ENCODE measurements at regions not wholly inside any gene's neighbourhood (a gene's known extent, or its start where the extent isn't known, plus 50 kb on each side); places are given as distances from the start of the nearest gene placed in this dataset.

DNA sequence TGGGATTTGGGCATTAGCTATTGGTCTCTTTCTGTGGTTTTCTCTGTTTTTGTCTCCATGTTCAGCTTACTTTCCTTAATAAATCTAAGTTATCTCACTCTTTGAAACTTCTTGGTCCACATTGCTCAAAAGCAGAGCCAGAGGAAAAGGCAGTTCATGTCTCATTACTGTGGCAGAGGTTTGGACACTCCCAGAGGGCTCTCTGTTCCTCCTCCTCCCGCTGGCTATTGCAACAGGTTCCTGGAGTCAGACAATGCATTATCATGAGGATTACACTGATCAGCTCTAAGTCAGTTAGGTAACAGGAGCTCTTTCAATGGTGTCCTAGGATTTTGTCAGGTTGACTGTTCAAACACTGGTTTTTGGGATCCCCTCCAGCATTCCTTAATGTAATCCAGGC lies 298.8 kb downstream of the NDFIP2 start:
- no peak overlapping the region for H3K4me2 ChIP-seq
- TF ChIP-seq, protein P1, sequence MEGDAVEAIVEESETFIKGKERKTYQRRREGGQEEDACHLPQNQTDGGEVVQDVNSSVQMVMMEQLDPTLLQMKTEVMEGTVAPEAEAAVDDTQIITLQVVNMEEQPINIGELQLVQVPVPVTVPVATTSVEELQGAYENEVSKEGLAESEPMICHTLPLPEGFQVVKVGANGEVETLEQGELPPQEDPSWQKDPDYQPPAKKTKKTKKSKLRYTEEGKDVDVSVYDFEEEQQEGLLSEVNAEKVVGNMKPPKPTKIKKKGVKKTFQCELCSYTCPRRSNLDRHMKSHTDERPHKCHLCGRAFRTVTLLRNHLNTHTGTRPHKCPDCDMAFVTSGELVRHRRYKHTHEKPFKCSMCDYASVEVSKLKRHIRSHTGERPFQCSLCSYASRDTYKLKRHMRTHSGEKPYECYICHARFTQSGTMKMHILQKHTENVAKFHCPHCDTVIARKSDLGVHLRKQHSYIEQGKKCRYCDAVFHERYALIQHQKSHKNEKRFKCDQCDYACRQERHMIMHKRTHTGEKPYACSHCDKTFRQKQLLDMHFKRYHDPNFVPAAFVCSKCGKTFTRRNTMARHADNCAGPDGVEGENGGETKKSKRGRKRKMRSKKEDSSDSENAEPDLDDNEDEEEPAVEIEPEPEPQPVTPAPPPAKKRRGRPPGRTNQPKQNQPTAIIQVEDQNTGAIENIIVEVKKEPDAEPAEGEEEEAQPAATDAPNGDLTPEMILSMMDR (conservative IDR thresholded peaks at IDR 0.05), result no peak
- TF ChIP-seq EZH2 (IDR thresholded peaks at IDR 0.05; ENCODE audit: low read depth), result no peak
- no TSS peak for BruUV-seq (replicated peaks)

DNA sequence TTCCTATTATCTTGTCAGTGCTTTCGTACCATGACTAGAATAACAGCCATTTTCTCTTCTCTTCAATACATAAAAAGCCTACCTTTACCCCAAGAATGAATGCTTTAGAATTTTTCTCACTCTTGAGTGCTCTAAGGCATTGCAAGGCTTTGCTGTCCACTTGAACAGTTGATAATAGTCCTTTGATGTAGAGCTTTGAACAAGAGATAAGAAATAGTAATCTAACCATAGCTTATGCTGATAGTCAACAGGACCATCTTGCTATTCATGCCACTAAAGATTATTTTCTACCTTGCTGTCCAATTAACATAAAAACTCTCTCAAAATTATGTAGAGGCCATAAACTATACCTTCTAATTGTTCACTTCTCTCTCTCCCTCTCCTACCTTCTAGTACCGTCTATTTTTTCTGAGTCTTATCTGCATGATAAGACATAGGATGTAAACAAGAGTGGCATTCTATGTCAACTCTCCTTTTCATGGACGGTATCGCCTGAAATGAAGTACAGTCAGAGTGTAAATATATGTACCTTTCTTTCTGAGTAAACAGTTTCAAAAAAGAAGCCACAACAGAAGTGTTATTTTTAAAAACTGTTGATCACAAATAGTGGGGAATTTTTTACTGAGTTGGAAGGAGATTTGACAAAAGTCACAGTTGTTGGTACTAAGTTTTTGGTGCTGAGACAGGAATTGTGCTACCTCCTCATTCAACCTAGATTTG lies 297.9 kb downstream of the NDFIP2 start:
- H3K9me2 ChIP-seq (ENCODE audit: insufficient read depth), result no peaks in the 10 kb centered on the region
- ChIA-PET CTCF (no interaction called here), POLR2A (ENCODE audit: unreplicated experiment) (interaction anchor here (0.6 to 0.7 kb wide), 2 partner anchors 99 to 562 kb away, joined by 3 to 5 read pairs; partner anchors contain the start of gene SPRY2)
- no peaks in the 10 kb centered on the region for H3F3A ChIP-seq (ENCODE audit: insufficient read depth, low read depth)
- no peaks in the 10 kb centered on the region for H3K27me3 ChIP-seq (ENCODE audit: insufficient read depth, low read depth)
- no peak overlapping the region for H3K27ac ChIP-seq
- H3K4me3 ChIP-seq, result no peak overlapping the region
- DNase-seq, result no peak
- no peak overlapping the region for H3K4me2 ChIP-seq
- H3K79me2 ChIP-seq (ENCODE audit: low read depth), result no peaks in the 10 kb centered on the region
- no peaks in the 10 kb centered on the region for H3K36me3 ChIP-seq (ENCODE audit: low read depth)
- no TSS peak for BruUV-seq (replicated peaks)
- no peak for TF ChIP-seq EZH2 (IDR thresholded peaks at IDR 0.05; ENCODE audit: low read depth)
- TF ChIP-seq, protein P1 (conservative IDR thresholded peaks at IDR 0.05), result no peak
- H3K9me3 ChIP-seq (ENCODE audit: insufficient read depth, low read depth), result no peaks in the 10 kb centered on the region; the same call in 1 of the 2 replicates
- peaks cover 18% of the 10 kb centered on the region for H3K4me1 ChIP-seq (replicated peaks; ENCODE audit: insufficient read depth)
- no peaks in the 10 kb centered on the region for H4K20me1 ChIP-seq (ENCODE audit: insufficient read depth)
- H2AFZ ChIP-seq, result no peak overlapping the region
- intact Hi-C loops (cut with micrococcal nuclease; ENCODE audit: unreplicated experiment), result loop anchor here (5.0 to 10.0 kb wide), 2 partner anchors 234 to 353 kb away; no protein-coding TSS in a partner anchor

More for the DNA sequence above, 298.8 kb downstream of the NDFIP2 start:
- POLR2A ChIA-PET (ENCODE audit: unreplicated experiment), result no interaction called here
- Histone ChIP-seq H3K4me3 (no peak overlapping the region), H4K20me1 (ENCODE audit: insufficient read depth) (no peaks in the 10 kb centered on the region), H3K27me3 (ENCODE audit: insufficient read depth, low read depth) (no peaks in the 10 kb centered on the region), H3K4me1 (replicated peaks; ENCODE audit: insufficient read depth) (peaks cover 18% of the 10 kb centered on the region), H3K9me3 (ENCODE audit: insufficient read depth, low read depth) (no peaks in the 10 kb centered on the region; the same call in 1 of the 2 replicates), H3K27ac (no peak overlapping the region), H3K79me2 (ENCODE audit: low read depth) (no peaks in the 10 kb centered on the region), H3K9me2 (ENCODE audit: insufficient read depth) (no peaks in the 10 kb centered on the region), H3F3A (ENCODE audit: insufficient read depth, low read depth) (no peaks in the 10 kb centered on the region), H2AFZ (peak overlapping the region; percentile 35; the same call in 1 of the 2 replicates), H3K36me3 (ENCODE audit: low read depth) (no peaks in the 10 kb centered on the region)
- CTCF ChIA-PET, result no interaction called here
- intact Hi-C loops (cut with micrococcal nuclease; ENCODE audit: unreplicated experiment), result loop anchor here (5.0 to 10.0 kb wide), 2 partner anchors 235 to 353 kb away; no protein-coding TSS in a partner anchor
- no peak for DNase-seq

DNA sequence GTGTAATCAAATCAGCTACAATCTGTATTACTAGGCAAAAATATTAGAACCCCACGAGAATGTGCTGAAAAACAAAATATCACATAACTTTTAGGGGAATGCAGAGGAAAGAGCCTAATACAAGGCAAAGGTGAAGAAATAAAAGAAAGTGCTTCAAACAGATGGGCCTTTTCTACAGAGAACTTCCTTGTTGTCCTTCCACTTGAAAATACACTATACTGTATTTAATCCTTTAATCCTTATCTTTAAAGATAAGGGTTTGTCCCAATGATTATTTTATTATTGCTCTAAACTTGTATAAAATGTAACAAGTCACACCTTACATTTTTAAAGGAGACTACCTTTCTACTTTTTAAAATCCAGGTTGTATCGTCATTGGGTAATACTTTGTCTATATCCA lies 296.5 kb downstream of the NDFIP2 start:
- Histone ChIP-seq H3K4me1 (replicated peaks; ENCODE audit: insufficient read depth) (peaks cover 18% of the 10 kb centered on the region), H2AFZ (no peak overlapping the region), H4K20me1 (ENCODE audit: insufficient read depth) (no peaks in the 10 kb centered on the region), H3K27ac (no peak overlapping the region), H3K79me2 (ENCODE audit: low read depth) (no peaks in the 10 kb centered on the region), H3K9me2 (ENCODE audit: insufficient read depth) (no peaks in the 10 kb centered on the region), H3K4me3 (no peak overlapping the region), H3K27me3 (ENCODE audit: insufficient read depth, low read depth) (no peaks in the 10 kb centered on the region), H3K36me3 (ENCODE audit: low read depth) (no peaks in the 10 kb centered on the region), H3F3A (ENCODE audit: insufficient read depth, low read depth) (no peaks in the 10 kb centered on the region), H3K4me2 (no peak overlapping the region), H3K9me3 (ENCODE audit: insufficient read depth, low read depth) (no peaks in the 10 kb centered on the region; the same call in 1 of the 2 replicates)
- ChIA-PET POLR2A (ENCODE audit: unreplicated experiment) (no interaction called here), CTCF (no interaction called here)
- DNase-seq, result no peak
- intact Hi-C loops (cut with micrococcal nuclease; ENCODE audit: unreplicated experiment), result loop anchor here (2.0 to 10.0 kb wide), 5 partner anchors 97 to 587 kb away; no protein-coding TSS in a partner anchor
- TF ChIP-seq EZH2 (IDR thresholded peaks at IDR 0.05; ENCODE audit: low read depth), result no peak
- TF ChIP-seq, protein P1 (conservative IDR thresholded peaks at IDR 0.05), result no peak
- BruUV-seq (replicated peaks), result no TSS peak
